ACC112 (cell line): ENCODE measurements at regions not wholly inside any gene's neighbourhood (a gene's known extent, or its start where the extent isn't known, plus 50 kb on each side); places are given as distances from the start of the nearest gene placed in this dataset.
"Not testable (repeated sequence)": the region's sequence is repeated elsewhere in the genome, so short reads cannot be mapped to it uniquely, and the experiment has no call there.

ENCODE experiments used
- H2AFZ ChIP-seq: fragments of 200-600 bp; sonication (generic); one replicate; pipeline ENCODE4 v1.6.0; 2017; ENCODE audit warnings: antibody characterized with exemption, low read length; ENCODE audit not compliant: unreplicated experiment
- H3K27ac ChIP-seq: fragments of 200-600 bp; sonication (generic); 2 replicates; pipeline ENCODE4 v1.5.1; 2014; ENCODE audit warnings: low read depth, mild to moderate bottlenecking, antibody characterized with exemption, low read length, moderate library complexity
- H3K27me3 ChIP-seq: fragments of 200-600 bp; sonication (generic); 2 replicates; pipeline ENCODE4 v1.6.1; 2014; ENCODE audit warnings: mild to moderate bottlenecking, antibody characterized with exemption, low read length, moderate library complexity, mixed read lengths; ENCODE audit not compliant: insufficient read depth
- H3K36me3 ChIP-seq: fragments of 200-600 bp; sonication (generic); 2 replicates; pipeline ENCODE4 v1.6.1; 2016; ENCODE audit warnings: mild to moderate bottlenecking, antibody characterized with exemption, low read length, moderate library complexity, mixed read lengths; ENCODE audit not compliant: insufficient read depth
- H3K4me1 ChIP-seq: fragments of 200-600 bp; sonication (generic); one replicate; pipeline ENCODE4 v1.6.1; 2016; ENCODE audit warnings: low read length, mixed read lengths; ENCODE audit not compliant: insufficient read depth, unreplicated experiment, control insufficient read depth
- H3K4me3 ChIP-seq: fragments of 200-600 bp; sonication (generic); 2 replicates; pipeline ENCODE4 v1.5.1; 2014; ENCODE audit warnings: mild to moderate bottlenecking, low read depth, low read length
- H3K79me2 ChIP-seq: fragments of 200-600 bp; sonication (generic); one replicate; pipeline ENCODE4 v1.6.0; 2016; ENCODE audit warnings: low read length; ENCODE audit not compliant: control insufficient read depth, unreplicated experiment, insufficient read depth

GRCh38 chr6:74402781-74403180, 706.8 kb downstream of the CD109 start:
- Histone ChIP-seq H3K27ac (no peak overlapping the region), H3K79me2 (no peaks in the 10 kb centered on the region), H3K4me3 (no peak overlapping the region), H2AFZ (no peak overlapping the region), H3K36me3 (no peaks in the 10 kb centered on the region), H3K4me1 (no peaks in the 10 kb centered on the region), H3K27me3 (no peaks in the 10 kb centered on the region)

- not testable (repeated sequence) for H3K27me3 ChIP-seq, H3K36me3 ChIP-seq, H3K27ac ChIP-seq, H3K4me3 ChIP-seq, H3K79me2 ChIP-seq, H2AFZ ChIP-seq, H3K4me1 ChIP-seq
Measured at GRCh38 chr6:74378437-74378836, 682.4 kb downstream of the CD109 start.

GRCh38 chr6:74369556-74369993, 673.6 kb downstream of the CD109 start:
- Histone ChIP-seq H3K4me3 (peak overlapping the region; percentile 16; the same call in 1 of the 2 replicates), H3K27ac (peak overlapping the region; percentile 59), H3K4me1 (peaks cover 37% of the 10 kb centered on the region), H3K36me3 (no peaks in the 10 kb centered on the region), H3K27me3 (no peaks in the 10 kb centered on the region), H3K79me2 (no peaks in the 10 kb centered on the region), H2AFZ (no peak overlapping the region)

- Histone ChIP-seq H3K4me3 (no peak overlapping the region), H3K36me3 (no peaks in the 10 kb centered on the region), H3K79me2 (no peaks in the 10 kb centered on the region), H2AFZ (no peak overlapping the region), H3K27ac (peak overlapping the region; percentile 59), H3K4me1 (peaks cover 37% of the 10 kb centered on the region), H3K27me3 (no peaks in the 10 kb centered on the region)
Measured at GRCh38 chr6:74368746-74369145, 672.7 kb downstream of the CD109 start.

DNA sequence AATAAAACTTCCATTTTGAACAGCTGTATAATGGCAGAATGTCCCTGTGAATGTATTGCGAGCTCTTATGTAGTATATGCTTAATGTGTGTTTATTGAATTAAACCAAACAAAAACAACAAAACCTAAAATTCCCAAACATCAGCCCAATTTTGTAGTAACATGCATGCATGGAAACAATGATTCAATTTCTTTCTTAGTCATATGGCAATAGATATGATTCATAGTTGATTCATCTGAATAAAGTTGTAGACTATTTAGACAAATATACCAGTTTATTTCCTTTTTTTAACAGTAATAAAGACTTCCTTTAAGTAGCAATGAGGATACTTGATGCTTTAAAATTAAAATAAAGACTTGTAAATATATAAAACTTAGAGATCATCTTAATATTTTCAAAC, 670.6 kb downstream of the CD109 start:
- no peaks in the 10 kb centered on the region for H3K36me3 ChIP-seq
- H2AFZ ChIP-seq = no peak overlapping the region
- H3K4me3 ChIP-seq = no peak overlapping the region
- no peaks in the 10 kb centered on the region for H3K79me2 ChIP-seq
- H3K27ac ChIP-seq = peak overlapping the region; percentile 74
- no peaks in the 10 kb centered on the region for H3K27me3 ChIP-seq
- peaks cover 42% of the 10 kb centered on the region for H3K4me1 ChIP-seq

GRCh38 chr6:74362391-74362790, 666.4 kb downstream of the CD109 start:
- H3K27ac ChIP-seq = no peak overlapping the region
- no peaks in the 10 kb centered on the region for H3K79me2 ChIP-seq
- peaks cover 22% of the 10 kb centered on the region for H3K4me1 ChIP-seq
- no peaks in the 10 kb centered on the region for H3K36me3 ChIP-seq
- no peak overlapping the region for H2AFZ ChIP-seq
- H3K4me3 ChIP-seq = no peak overlapping the region
- H3K27me3 ChIP-seq = no peaks in the 10 kb centered on the region

GRCh38 chr6:74357321-74357720, 661.3 kb downstream of the CD109 start:
- Histone ChIP-seq H3K36me3 (no peaks in the 10 kb centered on the region), H3K79me2 (no peaks in the 10 kb centered on the region), H3K4me3 (peak overlapping the region; percentile 61), H3K27ac (peak overlapping the region; percentile 62), H3K4me1 (peaks cover 26% of the 10 kb centered on the region), H2AFZ (peak overlapping the region; percentile 72), H3K27me3 (no peaks in the 10 kb centered on the region)

DNA sequence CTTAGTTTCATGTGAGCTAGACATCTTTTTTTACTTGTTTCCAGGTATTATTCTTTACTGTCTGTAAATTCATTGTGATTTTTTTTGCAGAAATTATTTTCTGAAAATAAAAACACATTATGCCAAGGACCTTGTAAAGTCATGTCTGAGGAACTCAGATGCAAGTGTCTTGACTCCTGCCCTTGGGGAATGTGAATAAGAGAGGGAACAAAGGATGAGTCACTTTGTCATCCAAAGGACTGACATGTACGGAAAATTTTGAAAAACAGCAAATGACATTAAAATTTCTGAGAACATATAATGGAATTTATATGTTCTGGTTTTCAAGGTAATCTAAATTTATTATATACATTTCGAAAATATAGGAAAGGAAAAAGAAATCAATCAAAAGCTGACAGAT, 660.4 kb downstream of the CD109 start:
- Histone ChIP-seq H2AFZ (no peak overlapping the region), H3K4me1 (peaks cover 22% of the 10 kb centered on the region)

GRCh38 chr6:74346936-74347535, 651.0 kb downstream of the CD109 start:
- Histone ChIP-seq H3K27me3 (no peaks in the 10 kb centered on the region), H3K4me3 (no peak overlapping the region), H3K27ac (no peak overlapping the region), H2AFZ (no peak overlapping the region), H3K4me1 (no peaks in the 10 kb centered on the region), H3K79me2 (no peaks in the 10 kb centered on the region), H3K36me3 (no peaks in the 10 kb centered on the region)

More for the DNA sequence above, 660.4 kb downstream of the CD109 start:
- Histone ChIP-seq H3K79me2 (no peaks in the 10 kb centered on the region), H3K27me3 (no peaks in the 10 kb centered on the region), H3K27ac (no peak overlapping the region), H3K36me3 (no peaks in the 10 kb centered on the region), H3K4me3 (no peak overlapping the region)

DNA sequence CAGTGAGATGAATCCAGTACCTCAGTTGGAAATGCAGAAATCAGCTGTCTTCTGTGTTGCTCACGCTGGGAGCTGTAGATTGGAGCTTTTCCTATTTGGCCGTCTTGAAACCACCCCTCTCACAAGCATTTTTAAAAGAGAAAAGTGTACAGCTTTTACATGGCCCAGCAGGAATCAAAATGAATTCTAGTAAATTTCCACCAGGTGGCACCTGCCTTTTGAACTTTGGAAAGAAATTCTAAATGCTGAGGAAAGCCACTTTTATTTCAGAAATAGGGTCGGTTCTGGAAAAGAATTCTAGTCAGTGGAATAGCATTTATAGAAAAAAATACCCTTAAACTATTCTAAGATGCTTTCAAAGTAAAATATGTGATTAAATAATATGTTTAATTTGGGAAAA, 647.8 kb downstream of the CD109 start:
- no peaks in the 10 kb centered on the region for H3K79me2 ChIP-seq
- no peak overlapping the region for H3K4me3 ChIP-seq
- no peak overlapping the region for H2AFZ ChIP-seq
- H3K36me3 ChIP-seq = no peaks in the 10 kb centered on the region
- no peak overlapping the region for H3K27ac ChIP-seq
- H3K4me1 ChIP-seq = no peaks in the 10 kb centered on the region
- H3K27me3 ChIP-seq = no peaks in the 10 kb centered on the region

- H3K36me3 ChIP-seq, H3K79me2 ChIP-seq, H3K27me3 ChIP-seq, H3K4me1 ChIP-seq, H3K27ac ChIP-seq, H2AFZ ChIP-seq, H3K4me3 ChIP-seq: not testable (repeated sequence)
Measured at GRCh38 chr6:74343321-74343720, 647.3 kb downstream of the CD109 start.
